ENCODE measurements at regions not wholly inside any gene's neighbourhood (a gene's known extent, or its start where the extent isn't known, plus 50 kb on each side); places are given as distances from the start of the nearest gene placed in this dataset.

DNA sequence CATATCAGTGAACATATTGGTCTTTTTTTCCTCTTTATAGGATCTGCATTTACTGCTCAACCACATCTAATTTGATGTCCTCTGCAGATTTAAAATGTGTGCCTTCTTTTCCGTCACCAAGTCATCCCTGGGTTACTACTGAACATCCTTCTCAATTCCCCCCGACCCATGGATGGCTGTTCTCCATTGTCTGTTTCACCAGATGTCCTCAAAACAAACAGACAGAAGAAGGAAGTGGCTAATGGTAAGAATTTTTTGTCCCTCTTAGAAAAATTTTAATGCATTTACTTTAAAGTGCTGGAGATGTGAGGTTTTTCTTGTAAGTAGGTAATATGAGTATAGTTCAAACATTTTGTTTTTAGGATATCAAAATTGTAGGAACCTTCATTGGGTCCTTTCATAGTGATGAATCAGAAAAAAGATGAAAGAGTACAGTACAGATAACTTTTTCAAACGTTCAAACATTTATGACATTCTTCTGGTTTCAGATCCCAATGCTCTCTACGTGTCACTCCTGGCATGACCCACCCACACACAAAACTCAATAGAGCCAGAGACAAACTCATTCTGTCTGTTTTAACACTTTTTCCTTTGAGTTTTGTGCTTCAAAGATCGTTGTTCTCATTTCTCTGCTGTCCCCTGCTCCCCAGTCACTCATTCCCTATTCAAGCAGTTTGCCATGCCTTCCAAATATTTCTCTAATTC is 276.4 kb downstream of the PRL start:
- TF ChIP-seq CTCF (IDR thresholded peaks at IDR 0.05; ENCODE audit: low read length) (no peak), EZH2phosphoT487 (IDR thresholded peaks at IDR 0.05; ENCODE audit: low read length) (no peak)

Data from MM.1S (cell line).